ENCODE measurements at regions not wholly inside any gene's neighbourhood (a gene's known extent, or its start where the extent isn't known, plus 50 kb on each side); places are given as distances from the start of the nearest gene placed in this dataset.

DNA sequence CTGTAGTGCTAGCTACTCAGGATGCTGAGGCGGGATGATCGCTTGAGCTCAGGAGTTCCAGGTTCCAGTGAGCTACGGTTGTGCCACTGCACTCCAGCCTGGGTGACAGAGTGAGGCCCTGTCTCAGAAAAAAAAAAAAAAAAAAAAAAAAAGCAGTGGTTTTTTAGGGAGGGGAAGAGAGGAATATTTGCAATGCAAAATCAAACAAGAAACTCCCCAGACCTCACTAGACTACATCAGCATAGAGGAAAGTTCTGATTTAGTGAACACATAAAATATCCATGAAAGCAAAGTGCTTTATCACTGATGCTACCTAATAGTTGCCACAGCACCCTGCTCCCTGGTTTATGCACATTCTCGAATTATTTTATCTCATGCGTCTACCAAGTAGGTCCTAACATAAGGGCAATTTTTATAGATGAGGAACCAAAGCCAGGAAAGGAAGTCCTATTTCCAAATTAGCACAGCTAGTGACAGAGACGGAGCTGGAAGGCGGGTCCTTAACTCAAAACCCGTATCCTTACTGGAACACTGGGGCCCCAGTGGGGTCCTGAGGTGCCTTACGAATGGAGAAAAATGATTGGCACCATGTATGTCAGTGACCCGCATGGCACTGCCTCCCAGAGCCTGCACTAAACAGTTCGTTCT lies 50.7 kb upstream of the GPR157 start:
- H3K36me3 Mint-ChIP-seq (ENCODE audit: low read depth), result peaks cover 6% of the 10 kb centered on the region
- peaks cover 22% of the 10 kb centered on the region for H3K4me1 Mint-ChIP-seq (ENCODE audit: low read depth)
- intact Hi-C loops (cut with micrococcal nuclease), result loop anchor here (2.0 kb wide), 1 partner anchor 55 kb away; the partner anchor contains the start of gene H6PD
- no peak overlapping the region for H3K27ac Mint-ChIP-seq
- H3K9me3 Mint-ChIP-seq, result no peaks in the 10 kb centered on the region
- H3K4me3 Mint-ChIP-seq, result peak overlapping the region; percentile 90
- no peak for DNase-seq (ENCODE audit: low spot score)
- H3K27me3 Mint-ChIP-seq (ENCODE audit: insufficient read depth), result peaks cover 11% of the 10 kb centered on the region

DNA sequence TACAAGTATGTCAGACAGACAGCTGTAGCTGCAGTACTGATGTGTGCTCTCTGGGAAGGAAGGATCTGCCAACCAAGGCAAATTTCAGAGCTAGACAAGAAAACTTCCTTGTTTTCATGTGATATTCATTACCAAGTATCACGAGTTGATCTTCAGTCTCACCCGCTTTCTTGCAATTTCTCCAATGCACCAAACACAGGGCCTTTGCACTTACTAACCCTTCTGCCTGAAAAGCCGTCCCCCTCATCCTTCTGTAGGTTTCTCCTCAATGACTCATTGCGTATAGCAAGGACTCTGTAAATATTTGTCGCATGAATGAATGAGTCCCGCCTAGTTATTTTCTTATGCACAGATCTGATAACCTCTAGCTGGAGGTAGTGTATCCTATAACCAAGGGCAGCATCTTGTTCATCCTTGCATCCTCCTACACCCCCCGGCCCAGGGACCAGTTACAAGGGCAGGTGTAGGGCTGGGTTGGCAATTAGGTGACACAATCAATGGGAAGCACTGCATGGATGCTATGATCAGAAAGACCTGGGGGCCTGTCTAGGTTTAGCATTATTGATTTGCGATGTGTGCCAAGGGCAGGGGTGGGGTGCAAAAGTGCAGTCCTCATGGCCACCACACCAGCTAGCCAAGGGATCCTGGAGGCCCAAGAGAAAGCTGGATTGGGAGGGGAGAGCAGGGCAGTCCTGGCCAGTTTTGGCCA lies 51.4 kb upstream of the GPR157 start:
- Mint-ChIP-seq H3K4me1 (ENCODE audit: low read depth) (peaks cover 22% of the 10 kb centered on the region), H3K27ac (no peak overlapping the region), H3K36me3 (ENCODE audit: low read depth) (peaks cover 6% of the 10 kb centered on the region), H3K27me3 (ENCODE audit: insufficient read depth) (peaks cover 11% of the 10 kb centered on the region), H3K4me3 (peak overlapping the region; percentile 90), H3K9me3 (no peaks in the 10 kb centered on the region)
- intact Hi-C loops (cut with micrococcal nuclease), result loop anchor here (2.0 kb wide), 1 partner anchor 55 kb away; the partner anchor contains the start of gene H6PD
- no peak for DNase-seq (ENCODE audit: low spot score)

DNA sequence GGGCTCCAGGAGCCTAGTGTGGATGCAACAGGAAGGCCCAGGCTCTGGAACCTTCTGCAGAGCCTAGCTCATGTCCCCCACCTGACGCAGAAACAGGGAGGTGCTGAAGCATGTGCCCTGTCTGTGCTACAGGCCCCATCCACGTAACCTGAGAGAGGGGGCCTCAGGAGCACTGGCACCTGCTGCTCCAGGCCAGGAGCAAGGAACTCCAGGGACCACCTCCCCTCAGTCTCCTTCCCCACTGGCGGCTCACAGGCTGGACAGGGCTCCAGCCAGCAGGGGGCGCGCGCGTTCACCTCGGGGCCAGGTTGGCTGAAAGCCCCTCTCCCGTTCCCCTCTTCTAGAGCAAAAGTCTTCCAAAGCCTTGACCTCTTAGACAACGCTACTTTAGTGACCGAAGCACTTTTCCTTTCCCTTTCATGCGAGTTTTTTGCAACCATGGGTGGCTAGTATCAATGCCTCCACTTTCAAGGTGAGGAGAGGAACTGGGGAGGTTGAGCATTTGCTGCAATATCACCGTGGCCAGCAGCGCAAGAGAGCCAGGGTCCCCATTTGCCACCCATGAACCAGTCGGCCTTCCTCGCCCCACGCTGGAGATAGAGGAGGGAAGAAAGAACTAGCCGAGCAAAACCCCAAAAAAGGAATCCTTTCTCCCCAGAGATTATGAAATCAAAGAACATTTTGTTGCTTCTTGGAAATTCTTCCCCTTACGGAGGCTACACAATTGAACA lies 52.4 kb upstream of the GPR157 start:
- peak; percentile 66 for DNase-seq (ENCODE audit: low spot score)
- intact Hi-C loops (cut with micrococcal nuclease), result loop anchor here (1.0 to 2.0 kb wide), 3 partner anchors 15 to 310 kb away; partner anchors contain the start of gene H6PD
- Mint-ChIP-seq H3K4me3 (peak overlapping the region; percentile 90), H3K27ac (peak overlapping the region; percentile 85), H3K4me1 (ENCODE audit: low read depth) (peaks cover 22% of the 10 kb centered on the region), H3K27me3 (ENCODE audit: insufficient read depth) (peaks cover 11% of the 10 kb centered on the region), H3K36me3 (ENCODE audit: low read depth) (peaks cover 6% of the 10 kb centered on the region), H3K9me3 (no peaks in the 10 kb centered on the region)

DNA sequence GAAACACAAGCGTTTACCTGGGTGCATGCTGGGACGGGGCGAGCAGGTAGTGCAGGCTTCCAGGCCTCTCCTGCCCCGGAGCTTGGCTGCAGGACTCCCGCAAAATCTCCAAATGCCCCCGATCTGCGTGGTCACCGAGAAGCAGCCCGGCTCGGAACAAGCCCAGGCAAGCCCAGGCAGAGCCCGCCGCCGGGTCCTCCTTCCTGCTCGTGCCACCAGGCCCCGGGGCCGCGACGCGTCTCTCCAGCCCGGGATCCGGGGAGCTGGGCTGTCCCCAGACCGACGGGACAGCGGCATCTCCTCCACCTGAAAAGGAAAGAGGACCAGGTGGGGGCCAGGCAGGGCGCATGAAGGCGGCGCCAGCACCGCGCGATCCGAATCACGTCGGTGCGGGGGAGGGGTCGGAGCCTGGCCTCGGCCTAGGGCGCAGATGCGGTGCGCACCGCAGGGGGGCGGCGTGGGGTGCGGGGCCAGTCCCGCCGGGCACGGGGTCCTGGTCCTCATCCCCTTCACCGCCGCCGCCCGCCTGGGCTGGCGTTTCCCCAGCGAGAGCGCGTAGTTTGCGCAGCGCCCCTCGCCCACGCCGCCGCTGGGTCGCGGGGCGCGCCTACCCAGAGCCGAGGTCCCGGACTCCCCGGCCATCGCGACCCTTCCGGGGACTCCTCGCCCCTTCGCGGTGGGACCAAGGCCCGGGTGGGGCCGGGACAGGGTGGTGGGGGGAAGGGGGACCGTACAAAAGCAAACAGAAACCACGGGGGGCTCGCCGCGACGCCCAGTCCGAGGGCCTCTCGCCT lies 52.4 kb upstream of the H6PD start:
- peak overlapping the region; percentile 85 for H3K27ac Mint-ChIP-seq
- peak overlapping the region; percentile 90 for H3K4me3 Mint-ChIP-seq
- H3K4me1 Mint-ChIP-seq (ENCODE audit: low read depth), result peaks cover 22% of the 10 kb centered on the region
- peaks cover 11% of the 10 kb centered on the region for H3K27me3 Mint-ChIP-seq (ENCODE audit: insufficient read depth)
- intact Hi-C loops (cut with micrococcal nuclease), result loop anchor here (1.0 to 2.0 kb wide), 3 partner anchors 14 to 309 kb away; partner anchors contain the start of gene H6PD
- no peaks in the 10 kb centered on the region for H3K9me3 Mint-ChIP-seq
- peaks cover 3% of the 10 kb centered on the region for H3K36me3 Mint-ChIP-seq (ENCODE audit: low read depth)
- peak; percentile 34 for DNase-seq (ENCODE audit: low spot score)

DNA sequence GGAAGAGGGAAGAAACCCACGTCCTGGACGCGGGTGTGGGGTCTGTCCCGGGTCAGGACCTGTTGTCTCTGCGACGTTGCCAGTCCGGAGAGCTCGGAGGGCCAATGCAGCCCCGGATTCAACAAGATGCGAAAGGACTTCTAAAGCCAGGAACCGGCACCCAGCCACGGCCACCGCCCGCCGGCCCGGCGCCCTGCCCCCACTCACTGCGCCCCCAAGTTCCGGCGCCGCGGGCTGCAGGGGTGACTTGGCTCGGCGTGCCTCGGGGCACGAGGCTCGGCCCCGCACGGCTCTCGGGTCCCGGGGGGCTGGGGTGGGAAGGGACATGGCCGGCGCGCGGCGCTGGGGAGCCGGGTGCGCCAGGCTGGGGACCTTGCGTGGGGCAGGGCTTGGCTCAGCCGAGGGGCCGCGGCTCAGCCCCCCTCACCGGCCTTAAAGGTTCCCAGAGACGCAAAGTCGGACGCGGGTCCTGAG lies 51.8 kb upstream of the H6PD start:
- intact Hi-C loops (cut with micrococcal nuclease), result no loop called here
- no peak for DNase-seq (ENCODE audit: low spot score)
- H3K27ac Mint-ChIP-seq, result no peak overlapping the region

DNA sequence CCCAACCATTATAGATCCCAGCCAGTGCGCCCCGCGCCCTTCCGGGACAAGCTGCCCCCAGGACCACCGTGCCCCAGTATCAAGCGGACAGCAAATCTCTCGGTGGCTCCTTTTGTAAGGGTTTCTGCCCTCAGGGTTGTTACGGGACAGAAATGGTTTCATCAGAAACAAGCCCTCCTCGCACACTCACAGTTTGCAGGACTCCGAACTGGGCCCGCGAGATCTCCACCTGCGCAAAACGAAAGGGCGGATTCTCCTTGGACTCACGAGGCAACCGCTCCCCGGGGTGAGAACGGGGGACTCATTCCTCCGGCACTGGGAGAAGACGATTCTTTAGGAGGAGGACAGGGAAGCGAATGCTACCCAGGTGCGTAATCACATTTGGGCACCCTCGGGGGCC lies 51.1 kb upstream of the H6PD start:
- peaks cover 22% of the 10 kb centered on the region for H3K4me1 Mint-ChIP-seq (ENCODE audit: low read depth)
- H3K4me3 Mint-ChIP-seq, result peak overlapping the region; percentile 72
- no peaks in the 10 kb centered on the region for H3K9me3 Mint-ChIP-seq
- intact Hi-C loops (cut with micrococcal nuclease), result no loop called here
- DNase-seq (ENCODE audit: low spot score), result no peak
- peaks cover 3% of the 10 kb centered on the region for H3K36me3 Mint-ChIP-seq (ENCODE audit: low read depth)
- H3K27ac Mint-ChIP-seq, result no peak overlapping the region
- peaks cover 11% of the 10 kb centered on the region for H3K27me3 Mint-ChIP-seq (ENCODE audit: insufficient read depth)

More for the DNA sequence above, 51.8 kb upstream of the H6PD start:
- Mint-ChIP-seq H3K4me1 (ENCODE audit: low read depth) (peaks cover 22% of the 10 kb centered on the region), H3K36me3 (ENCODE audit: low read depth) (peaks cover 3% of the 10 kb centered on the region), H3K9me3 (no peaks in the 10 kb centered on the region), H3K27me3 (ENCODE audit: insufficient read depth) (peaks cover 11% of the 10 kb centered on the region), H3K4me3 (peak overlapping the region; percentile 77)

GRCh38 chr1:9183898-9184297 lies 50.7 kb upstream of the H6PD start:
- DNase-seq (ENCODE audit: low spot score), result no peak
- intact Hi-C loops (cut with micrococcal nuclease), result no loop called here
- Mint-ChIP-seq H3K36me3 (ENCODE audit: low read depth) (peaks cover 3% of the 10 kb centered on the region), H3K9me3 (no peaks in the 10 kb centered on the region), H3K27ac (no peak overlapping the region), H3K4me3 (peak overlapping the region; percentile 72), H3K4me1 (ENCODE audit: low read depth) (peaks cover 22% of the 10 kb centered on the region), H3K27me3 (ENCODE audit: insufficient read depth) (peaks cover 12% of the 10 kb centered on the region)

DNA sequence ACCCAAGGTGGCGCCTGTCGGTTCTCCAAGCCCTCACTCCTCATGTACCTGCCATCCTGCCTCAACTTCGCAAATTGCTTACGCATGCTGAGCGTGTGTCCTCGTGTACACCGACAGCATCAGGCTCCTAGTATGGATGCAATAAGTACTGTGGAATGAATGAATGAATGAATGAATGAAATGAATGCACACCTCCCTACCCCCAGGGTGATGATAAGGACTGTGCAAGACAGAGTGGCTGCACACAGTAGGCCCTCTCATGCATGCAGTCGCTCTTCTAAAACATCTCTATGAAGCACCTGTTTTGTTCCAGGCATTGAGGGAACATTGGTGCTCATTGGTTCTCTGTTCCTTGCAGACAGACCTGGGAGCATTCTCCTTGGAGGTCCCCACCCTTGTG lies 49.8 kb upstream of the H6PD start:
- intact Hi-C loops (cut with micrococcal nuclease), result no loop called here
- peak overlapping the region; percentile 19 for H3K4me3 Mint-ChIP-seq
- DNase-seq (ENCODE audit: low spot score), result no peak
- no peaks in the 10 kb centered on the region for H3K9me3 Mint-ChIP-seq
- H3K27ac Mint-ChIP-seq, result no peak overlapping the region
- peaks cover 19% of the 10 kb centered on the region for H3K4me1 Mint-ChIP-seq (ENCODE audit: low read depth)
- H3K36me3 Mint-ChIP-seq (ENCODE audit: low read depth), result peaks cover 3% of the 10 kb centered on the region
- peaks cover 16% of the 10 kb centered on the region for H3K27me3 Mint-ChIP-seq (ENCODE audit: insufficient read depth)
